ENCODE measurements at regions not wholly inside any gene's neighbourhood (a gene's known extent, or its start where the extent isn't known, plus 50 kb on each side); places are given as distances from the start of the nearest gene placed in this dataset.

GRCh38 chr13:47170971-47171370, 274.1 kb upstream of the HTR2A start:
- no peak for TF ChIP-seq ZNF555 (tag by site-specific recombination; conservative IDR thresholded peaks at IDR 0.05)
- TF ChIP-seq ZNF707 (tag by site-specific recombination; IDR thresholded peaks at IDR 0.05) = no peak
- no peak for TF ChIP-seq CTCF (tag by site-specific recombination; IDR thresholded peaks at IDR 0.05)
- no peak for TF ChIP-seq MZF1 (tag by site-specific recombination; IDR thresholded peaks at IDR 0.05; ENCODE audit: borderline replicate concordance)
- TF ChIP-seq SP2 (tag by site-specific recombination; IDR thresholded peaks at IDR 0.05) = no peak
- no peak for TF ChIP-seq ZNF335 (tag by site-specific recombination; conservative IDR thresholded peaks at IDR 0.05)
- TF ChIP-seq ZBTB1 (tag by site-specific recombination; IDR thresholded peaks at IDR 0.05) = no peak
- no peak for TF ChIP-seq ZNF157 (tag by site-specific recombination; IDR thresholded peaks at IDR 0.05)
- no peak for TF ChIP-seq ZNF624 (tag by site-specific recombination; IDR thresholded peaks at IDR 0.05)
- no peak for TF ChIP-seq ZNF404 (tag by site-specific recombination; IDR thresholded peaks at IDR 0.05)
- no peak for TF ChIP-seq ZNF311 (tag by site-specific recombination; IDR thresholded peaks at IDR 0.05; ENCODE audit: borderline replicate concordance)
- no peak for TF ChIP-seq PATZ1 (tag by site-specific recombination; IDR thresholded peaks at IDR 0.05)
- TF ChIP-seq ZNF350 (tag by site-specific recombination; IDR thresholded peaks at IDR 0.05) = no peak
